ENCODE measurements at regions not wholly inside any gene's neighbourhood (a gene's known extent, or its start where the extent isn't known, plus 50 kb on each side); places are given as distances from the start of the nearest gene placed in this dataset.

- DNase-seq = no peak
These were observed 53.6 kb upstream of the TMCO5A start for GRCh38 chr15:37880835-37881153.

- no peak for DNase-seq
These were observed 53.0 kb upstream of the TMCO5A start for GRCh38 chr15:37881237-37882013.

GRCh38 chr15:37882640-37883039, 51.8 kb upstream of the TMCO5A start:
- DNase-seq = no peak

Measured in NCI-H774 (cell line).